Stimulated activated CD8-positive, alpha-beta memory T cell treated with anti-CD3 and anti-CD28 coated beads, Interleukin-7, amount 100 ng/mL, for 24 hours (primary cell): ENCODE measurements at regions not wholly inside any gene's neighbourhood (a gene's known extent, or its start where the extent isn't known, plus 50 kb on each side); places are given as distances from the start of the nearest gene placed in this dataset.
"Not testable (repeated sequence)": the region's sequence is repeated elsewhere in the genome, so short reads cannot be mapped to it uniquely, and the experiment has no call there.

Experiments
- DNase-seq: peaks from one replicate; pipeline ENCODE4 v3.0.0-alpha.2; 2020; ENCODE audit warnings: low read depth

- no peak for DNase-seq
These were observed 125.7 kb upstream of the MYO3A start for GRCh38 chr10:25808372-25808771.

- no peak for DNase-seq
These were observed 122.9 kb upstream of the MYO3A start for GRCh38 chr10:25811052-25811685.

DNA sequence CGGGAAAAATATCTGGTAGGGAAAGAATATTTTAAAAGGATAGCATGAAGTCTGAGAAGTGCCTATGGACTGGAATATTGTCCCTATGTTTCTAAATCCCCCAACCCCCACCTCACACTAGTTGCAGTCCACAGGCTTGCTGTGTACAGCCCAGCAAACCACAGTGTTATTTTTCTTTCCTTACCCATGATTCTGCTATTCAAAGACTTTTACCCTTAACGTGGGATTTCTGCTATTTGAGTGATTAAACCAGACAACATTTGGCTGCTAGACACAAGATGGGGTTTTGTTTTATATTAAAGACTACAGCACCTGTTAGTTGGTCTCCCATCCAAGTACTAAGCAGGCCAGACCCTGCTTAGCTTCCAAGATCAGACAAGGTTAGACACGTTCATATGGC, 120.5 kb upstream of the MYO3A start:
- no peak for DNase-seq

- no peak for DNase-seq
These were observed 118.8 kb upstream of the MYO3A start for GRCh38 chr10:25815236-25815635.

- no peak for DNase-seq
These were observed 117.8 kb upstream of the MYO3A start for GRCh38 chr10:25815999-25816768.

- DNase-seq, result no peak
These were observed 116.8 kb upstream of the MYO3A start for GRCh38 chr10:25817200-25817599.

DNA sequence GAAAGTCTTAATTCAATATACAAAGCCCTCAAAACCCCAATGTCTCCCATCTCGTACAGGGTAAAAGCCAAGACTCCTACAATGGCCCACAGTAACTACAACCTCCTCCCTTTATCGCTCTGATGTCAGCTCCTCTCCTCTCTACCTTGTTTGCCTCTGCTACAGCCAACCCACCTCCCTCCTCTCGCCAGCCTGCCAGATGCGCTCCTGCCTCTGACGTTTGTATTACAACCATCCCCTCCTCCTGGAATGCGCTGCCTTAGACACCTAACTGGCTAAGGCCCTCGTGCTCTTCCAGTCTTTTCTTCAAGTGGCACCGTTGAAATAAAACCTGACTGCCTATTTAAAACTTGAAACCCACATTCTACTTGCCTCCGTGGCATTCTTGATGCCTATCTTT, 115.3 kb upstream of the MYO3A start:
- no peak for DNase-seq

GRCh38 chr10:25820472-25820871, 113.6 kb upstream of the MYO3A start:
- DNase-seq, result no peak

GRCh38 chr10:25820874-25821273, 113.2 kb upstream of the MYO3A start:
- no peak for DNase-seq

- DNase-seq, result no peak
These were observed 110.0 kb upstream of the MYO3A start for GRCh38 chr10:25824050-25824449.

DNA sequence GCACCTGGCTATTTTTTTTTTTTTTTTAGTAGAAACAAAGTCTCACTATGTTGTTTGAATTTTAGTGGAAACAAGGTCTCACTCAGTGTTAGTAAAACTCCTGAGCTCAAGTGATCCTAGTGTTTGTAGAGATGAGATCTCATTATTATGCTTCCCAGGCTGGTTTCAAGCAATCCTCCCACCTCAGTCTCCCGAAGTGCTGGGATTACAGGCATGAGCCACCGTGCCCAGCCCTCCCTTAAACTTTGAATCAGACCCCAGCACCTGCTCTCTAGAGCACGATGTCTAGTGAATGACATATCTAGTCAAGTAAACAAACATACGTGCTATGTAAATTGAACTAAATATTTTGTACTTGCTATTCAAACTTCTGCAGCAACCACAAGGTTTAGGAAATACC, 105.6 kb upstream of the MYO3A start:
- DNase-seq, result no peak

GRCh38 chr10:25831080-25831479, 102.9 kb upstream of the MYO3A start:
- DNase-seq, result no peak

GRCh38 chr10:25839683-25840082, 94.3 kb upstream of the MYO3A start:
- no peak for DNase-seq

- not testable (repeated sequence) for DNase-seq
These were observed 93.2 kb upstream of the MYO3A start for GRCh38 chr10:25840875-25841274.

- no peak for DNase-seq
These were observed 91.9 kb upstream of the MYO3A start for GRCh38 chr10:25842146-25842545.

DNA sequence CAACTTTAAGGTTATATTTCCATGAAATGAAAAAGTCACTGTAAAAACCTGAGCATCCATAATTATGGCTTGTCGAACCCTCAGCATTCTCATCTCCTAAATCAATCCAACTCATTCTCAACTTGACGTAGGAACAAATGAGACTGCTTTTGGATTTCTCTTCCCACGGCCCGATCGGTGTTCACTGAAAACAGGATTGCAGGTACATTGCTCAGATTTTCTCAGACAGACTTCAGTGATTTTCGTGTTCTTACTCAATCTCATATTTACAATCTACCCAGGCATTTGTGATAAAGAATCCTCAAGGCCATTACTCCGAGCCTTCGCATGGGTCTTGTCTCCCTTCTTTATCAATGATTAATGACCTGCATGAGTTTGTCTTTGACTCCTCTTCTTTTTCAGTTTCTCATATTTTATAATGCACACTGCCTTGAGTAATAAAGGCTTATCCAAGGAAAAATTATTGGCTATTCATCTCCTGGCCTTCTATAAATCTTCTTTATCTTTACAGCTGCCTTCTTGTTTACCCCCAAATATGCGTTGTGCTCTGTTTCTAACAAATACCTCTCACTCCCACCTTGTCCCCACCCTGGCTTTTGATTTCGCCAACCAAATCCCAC, 90.4 kb upstream of the MYO3A start:
- DNase-seq, result no peak

- DNase-seq, result not testable (repeated sequence)
These were observed 89.3 kb upstream of the MYO3A start for GRCh38 chr10:25844716-25845115.

DNA sequence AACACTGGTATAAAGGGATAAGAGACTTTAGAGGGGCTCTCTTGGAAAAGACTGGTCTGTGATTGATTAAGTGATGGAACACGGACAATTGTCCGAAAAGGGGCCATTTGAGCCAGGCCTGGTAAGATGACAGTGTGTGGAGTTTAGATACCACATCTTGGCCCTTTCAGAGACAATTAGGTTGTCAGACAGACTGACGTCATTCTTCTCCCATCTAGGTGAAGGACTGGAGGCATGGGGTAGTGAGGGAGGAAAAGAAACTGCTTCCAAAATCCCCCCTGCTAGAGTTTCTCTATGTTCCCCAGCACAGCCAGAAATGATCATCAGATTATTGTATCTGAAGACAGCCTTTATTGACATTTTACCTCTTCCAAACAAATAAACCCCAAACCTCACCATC, 84.8 kb upstream of the MYO3A start:
- no peak for DNase-seq

GRCh38 chr10:25849988-25850387, 84.0 kb upstream of the MYO3A start:
- no peak for DNase-seq

- no peak for DNase-seq
These were observed 82.5 kb upstream of the MYO3A start for GRCh38 chr10:25851548-25851947.

DNA sequence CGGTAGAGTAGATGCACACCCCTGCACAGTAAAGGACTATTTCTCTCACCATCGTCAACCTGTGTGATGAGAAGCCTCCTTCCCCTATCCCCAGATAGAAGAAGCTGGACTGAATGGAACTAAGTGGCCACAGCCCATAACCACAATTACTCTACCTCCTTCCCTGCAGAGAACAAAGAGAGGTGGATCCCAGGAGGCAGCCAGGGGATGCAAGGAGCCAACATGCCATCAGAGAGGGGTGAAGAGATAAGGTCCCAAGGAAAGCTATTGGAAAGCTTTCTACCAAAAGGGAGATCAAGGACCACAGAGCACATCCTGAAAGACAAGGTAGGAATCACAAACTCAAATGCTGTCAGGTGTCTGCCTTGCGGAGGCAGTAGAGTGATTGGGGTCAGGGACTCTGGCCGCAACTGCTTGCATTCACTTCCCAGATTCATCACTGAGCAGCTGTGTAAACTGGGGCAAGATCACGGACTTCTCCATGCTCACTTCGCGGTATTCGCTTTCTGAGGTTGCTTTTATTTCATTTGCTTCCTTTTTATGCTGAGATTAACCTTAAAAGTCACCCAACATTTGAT, 81.6 kb upstream of the MYO3A start:
- DNase-seq, result no peak

- DNase-seq, result no peak
These were observed 76.0 kb upstream of the MYO3A start for GRCh38 chr10:25858076-25858475.

DNA sequence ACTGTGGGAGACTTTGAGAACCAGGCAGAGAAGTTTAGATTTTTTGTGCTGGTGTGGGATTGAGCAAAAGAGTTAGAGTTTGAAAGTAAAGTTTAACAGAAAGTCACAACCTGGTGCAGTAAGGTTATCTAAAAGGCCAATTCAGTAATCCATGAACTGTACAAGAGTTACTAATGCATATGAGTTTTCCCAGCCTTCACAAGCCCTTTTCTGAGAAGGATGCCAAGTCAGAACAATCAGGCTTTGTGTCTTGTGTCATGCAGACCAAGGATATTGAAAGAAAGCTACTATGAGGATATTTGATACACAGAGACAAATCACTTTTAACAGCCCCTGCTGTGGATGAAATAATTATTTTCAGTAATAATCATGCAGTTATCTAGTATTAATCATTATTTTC, 68.8 kb upstream of the MYO3A start:
- DNase-seq, result no peak
